Activated T-helper 17 cell treated with anti-CD3 and anti-CD28 coated beads, Interleukin-2, amount 50 U/mL, for 72 hours (primary cell): ENCODE measurements at regions not wholly inside any gene's neighbourhood (a gene's known extent, or its start where the extent isn't known, plus 50 kb on each side); places are given as distances from the start of the nearest gene placed in this dataset.

ENCODE experiments used
- ATAC-seq: fragments of 150-1000 bp; cut with Tn5 transposase; replicated peaks from 2 replicates; pipeline ENCODE4 v1.10.0; 2021; ENCODE audit warnings: mild to moderate bottlenecking, moderate library complexity
- H3K27ac Mint-ChIP-seq: one replicate; pipeline ENCODE4 v1.8.0; 2022; ENCODE audit warnings: mixed read lengths
- H3K27me3 Mint-ChIP-seq: one replicate; pipeline ENCODE4 v1.8.0; 2022; ENCODE audit warnings: mixed read lengths
- H3K36me3 Mint-ChIP-seq: one replicate; pipeline ENCODE4 v1.8.0; 2022; ENCODE audit warnings: low read depth, mild to moderate bottlenecking, mixed read lengths
- H3K4me1 Mint-ChIP-seq: one replicate; pipeline ENCODE4 v1.8.0; 2022; ENCODE audit warnings: mixed read lengths
- H3K4me3 Mint-ChIP-seq: one replicate; pipeline ENCODE4 v1.8.0; 2022; ENCODE audit warnings: mild to moderate bottlenecking, mixed read lengths
- H3K9me3 Mint-ChIP-seq: one replicate; pipeline ENCODE4 v1.8.0; 2022; ENCODE audit warnings: mixed read lengths

- no peaks in the 10 kb centered on the region for H3K36me3 Mint-ChIP-seq
- no peak overlapping the region for H3K4me3 Mint-ChIP-seq
- H3K27me3 Mint-ChIP-seq: peaks cover 4% of the 10 kb centered on the region
- no peaks in the 10 kb centered on the region for H3K4me1 Mint-ChIP-seq
- no peak for ATAC-seq
- H3K27ac Mint-ChIP-seq: no peak overlapping the region
- no peaks in the 10 kb centered on the region for H3K9me3 Mint-ChIP-seq
Observed at GRCh38 chr9:19677924-19678323, 110.9 kb downstream of the SLC24A2 start.

- H3K4me1 Mint-ChIP-seq: no peaks in the 10 kb centered on the region
- H3K27ac Mint-ChIP-seq: no peak overlapping the region
- ATAC-seq: no peak
- no peak overlapping the region for H3K4me3 Mint-ChIP-seq
- no peaks in the 10 kb centered on the region for H3K9me3 Mint-ChIP-seq
- H3K36me3 Mint-ChIP-seq: no peaks in the 10 kb centered on the region
- H3K27me3 Mint-ChIP-seq: peaks cover 4% of the 10 kb centered on the region
Observed at GRCh38 chr9:19675492-19675891, 113.3 kb downstream of the SLC24A2 start.

- Mint-ChIP-seq H3K9me3 (no peaks in the 10 kb centered on the region), H3K27me3 (peaks cover 25% of the 10 kb centered on the region), H3K36me3 (no peaks in the 10 kb centered on the region), H3K4me3 (no peak overlapping the region), H3K27ac (no peak overlapping the region), H3K4me1 (peaks cover 6% of the 10 kb centered on the region)
- no peak for ATAC-seq
Observed at GRCh38 chr9:19666575-19666974, 122.3 kb downstream of the SLC24A2 start.

GRCh38 chr9:19665146-19665863 lies 123.5 kb downstream of the SLC24A2 start:
- Mint-ChIP-seq H3K4me1 (peaks cover 6% of the 10 kb centered on the region), H3K9me3 (no peaks in the 10 kb centered on the region), H3K27ac (peak overlapping the region; percentile 61), H3K4me3 (no peak overlapping the region), H3K27me3 (peaks cover 25% of the 10 kb centered on the region), H3K36me3 (no peaks in the 10 kb centered on the region)
- ATAC-seq: peak; percentile 97

GRCh38 chr9:19663570-19663969 lies 125.3 kb downstream of the SLC24A2 start:
- H3K9me3 Mint-ChIP-seq: no peaks in the 10 kb centered on the region
- H3K27me3 Mint-ChIP-seq: peaks cover 30% of the 10 kb centered on the region
- H3K36me3 Mint-ChIP-seq: no peaks in the 10 kb centered on the region
- peaks cover 6% of the 10 kb centered on the region for H3K4me1 Mint-ChIP-seq
- H3K27ac Mint-ChIP-seq: no peak overlapping the region
- no peak for ATAC-seq
- no peak overlapping the region for H3K4me3 Mint-ChIP-seq

DNA sequence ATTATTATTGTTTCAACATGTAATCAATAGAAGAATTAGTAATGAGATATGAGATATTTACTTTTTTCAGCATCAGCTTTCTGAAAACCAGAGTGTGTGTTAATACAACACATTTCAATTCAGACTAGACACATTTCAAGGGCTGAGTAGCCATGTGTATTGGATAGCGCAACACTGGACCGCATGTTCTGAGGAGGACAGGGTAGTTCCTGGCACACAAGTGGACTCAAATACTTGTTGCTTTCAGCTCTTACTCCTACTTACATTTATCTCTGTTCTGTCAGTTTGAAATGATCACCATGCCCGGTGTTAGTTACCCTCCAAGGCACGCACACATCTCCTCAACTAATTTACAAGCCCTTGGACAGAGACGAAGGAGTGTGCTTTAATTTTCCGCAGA lies 126.6 kb downstream of the SLC24A2 start:
- H3K9me3 Mint-ChIP-seq: no peaks in the 10 kb centered on the region

DNA sequence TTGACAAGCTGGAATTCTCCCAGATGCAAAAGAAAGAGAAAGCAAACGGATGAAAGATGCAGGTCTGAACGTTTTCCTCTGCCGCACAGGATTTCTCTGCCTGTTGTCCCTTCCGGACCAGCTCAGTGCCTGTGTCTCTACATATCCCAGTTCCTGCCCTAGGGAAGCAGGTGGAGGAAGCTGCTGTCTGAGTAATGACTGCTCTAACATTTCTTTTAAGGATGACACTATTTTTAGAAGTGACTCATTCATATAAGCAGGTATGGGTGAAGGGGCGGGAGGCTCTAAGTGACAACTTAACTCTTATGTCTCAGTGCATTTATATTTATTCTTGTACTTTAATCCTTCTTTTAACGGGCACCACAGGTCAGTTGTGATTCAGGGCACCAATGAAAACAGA lies 128.8 kb downstream of the SLC24A2 start:
- ATAC-seq: peak; percentile 37
- no peak overlapping the region for H3K27ac Mint-ChIP-seq
- no peaks in the 10 kb centered on the region for H3K36me3 Mint-ChIP-seq
- H3K4me3 Mint-ChIP-seq: no peak overlapping the region
- H3K27me3 Mint-ChIP-seq: peaks cover 22% of the 10 kb centered on the region
- no peaks in the 10 kb centered on the region for H3K9me3 Mint-ChIP-seq
- H3K4me1 Mint-ChIP-seq: peaks cover 2% of the 10 kb centered on the region

More for the DNA sequence above, 126.6 kb downstream of the SLC24A2 start:
- Mint-ChIP-seq H3K4me1 (peaks cover 6% of the 10 kb centered on the region), H3K36me3 (no peaks in the 10 kb centered on the region), H3K27ac (no peak overlapping the region), H3K4me3 (no peak overlapping the region), H3K27me3 (peaks cover 22% of the 10 kb centered on the region)
- ATAC-seq: no peak

DNA sequence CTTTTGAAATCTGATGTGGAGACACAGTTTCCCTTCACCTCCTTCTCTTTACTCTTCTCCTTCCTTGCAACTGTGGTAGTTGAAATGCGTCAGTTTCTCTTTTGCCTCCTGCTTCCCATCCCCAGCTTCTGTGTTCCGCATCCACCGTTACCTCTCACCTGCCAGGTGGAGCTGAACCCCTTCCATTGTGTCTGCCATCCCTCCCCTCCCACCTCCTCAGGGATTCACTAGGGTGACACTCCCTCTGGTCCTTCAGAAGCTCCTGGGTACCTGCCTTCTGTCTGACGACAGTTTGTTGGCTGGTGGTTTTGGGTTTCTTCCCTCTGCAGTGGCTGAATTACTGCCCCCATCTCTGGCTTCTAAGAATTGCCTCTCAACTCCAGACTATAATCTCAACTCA lies 132.1 kb downstream of the SLC24A2 start:
- ATAC-seq: no peak
- H3K36me3 Mint-ChIP-seq: no peaks in the 10 kb centered on the region
- peaks cover 12% of the 10 kb centered on the region for H3K27me3 Mint-ChIP-seq
- H3K9me3 Mint-ChIP-seq: no peaks in the 10 kb centered on the region
- H3K4me1 Mint-ChIP-seq: no peaks in the 10 kb centered on the region
- H3K27ac Mint-ChIP-seq: no peak overlapping the region
- no peak overlapping the region for H3K4me3 Mint-ChIP-seq

GRCh38 chr9:19651681-19652080 lies 137.2 kb downstream of the SLC24A2 start:
- Mint-ChIP-seq H3K9me3 (no peaks in the 10 kb centered on the region), H3K27ac (no peak overlapping the region), H3K4me3 (no peak overlapping the region), H3K4me1 (no peaks in the 10 kb centered on the region), H3K36me3 (no peaks in the 10 kb centered on the region), H3K27me3 (peaks cover 13% of the 10 kb centered on the region)
- no peak for ATAC-seq

GRCh38 chr9:19650312-19650711 lies 138.5 kb downstream of the SLC24A2 start:
- H3K27ac Mint-ChIP-seq: no peak overlapping the region
- H3K27me3 Mint-ChIP-seq: peaks cover 17% of the 10 kb centered on the region
- no peaks in the 10 kb centered on the region for H3K36me3 Mint-ChIP-seq
- no peaks in the 10 kb centered on the region for H3K9me3 Mint-ChIP-seq
- H3K4me3 Mint-ChIP-seq: no peak overlapping the region
- no peak for ATAC-seq
- no peaks in the 10 kb centered on the region for H3K4me1 Mint-ChIP-seq

DNA sequence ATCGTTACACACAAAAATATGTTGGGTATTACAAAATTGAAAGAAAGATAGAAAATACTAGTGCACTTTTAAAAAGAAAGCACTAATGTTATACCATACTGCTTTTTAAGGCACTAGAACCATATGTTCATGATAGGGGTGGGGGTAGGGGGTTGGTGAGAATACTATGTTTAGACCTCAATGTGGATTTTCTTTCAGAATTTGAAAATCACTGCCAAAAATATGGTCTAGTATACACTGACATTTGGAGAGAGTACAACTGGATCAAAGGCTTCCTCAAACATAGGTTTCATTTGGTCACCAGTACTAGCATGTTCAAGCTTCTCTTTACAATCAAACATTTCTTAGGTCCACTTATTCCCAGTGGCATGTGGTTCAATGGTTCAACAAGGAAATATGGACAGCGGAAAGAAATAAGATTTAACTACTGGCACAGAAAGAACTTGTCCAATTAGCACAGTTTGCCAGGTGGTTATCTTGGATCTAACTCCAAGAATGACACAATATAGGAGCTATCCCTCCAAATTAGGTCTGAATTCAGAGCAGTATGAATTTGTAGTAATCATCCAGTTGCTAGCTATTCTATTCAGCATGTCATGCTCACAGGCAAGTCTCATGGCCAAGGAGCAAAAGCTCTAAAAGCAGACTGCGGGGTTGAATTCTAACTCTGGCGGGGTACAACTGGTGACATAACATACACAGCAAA lies 139.3 kb downstream of the SLC24A2 start:
- Mint-ChIP-seq H3K27ac (no peak overlapping the region), H3K4me3 (no peak overlapping the region), H3K27me3 (peaks cover 17% of the 10 kb centered on the region), H3K36me3 (no peaks in the 10 kb centered on the region), H3K4me1 (no peaks in the 10 kb centered on the region), H3K9me3 (no peaks in the 10 kb centered on the region)
- ATAC-seq: no peak

- no peaks in the 10 kb centered on the region for H3K36me3 Mint-ChIP-seq
- no peak for ATAC-seq
- H3K9me3 Mint-ChIP-seq: no peaks in the 10 kb centered on the region
- no peak overlapping the region for H3K4me3 Mint-ChIP-seq
- H3K27ac Mint-ChIP-seq: no peak overlapping the region
- H3K27me3 Mint-ChIP-seq: peaks cover 17% of the 10 kb centered on the region
- H3K4me1 Mint-ChIP-seq: no peaks in the 10 kb centered on the region
Observed at GRCh38 chr9:19648672-19649071, 140.2 kb downstream of the SLC24A2 start.

GRCh38 chr9:19643875-19644274 lies 145.0 kb downstream of the SLC24A2 start:
- no peaks in the 10 kb centered on the region for H3K4me1 Mint-ChIP-seq
- H3K27ac Mint-ChIP-seq: no peak overlapping the region
- no peak overlapping the region for H3K4me3 Mint-ChIP-seq
- peaks cover 24% of the 10 kb centered on the region for H3K27me3 Mint-ChIP-seq
- no peaks in the 10 kb centered on the region for H3K9me3 Mint-ChIP-seq
- no peak for ATAC-seq
- no peaks in the 10 kb centered on the region for H3K36me3 Mint-ChIP-seq

GRCh38 chr9:19642256-19642655 lies 146.6 kb downstream of the SLC24A2 start:
- Mint-ChIP-seq H3K9me3 (no peaks in the 10 kb centered on the region), H3K27ac (no peak overlapping the region), H3K27me3 (peaks cover 18% of the 10 kb centered on the region), H3K4me3 (no peak overlapping the region), H3K36me3 (no peaks in the 10 kb centered on the region), H3K4me1 (no peaks in the 10 kb centered on the region)
- ATAC-seq: no peak

GRCh38 chr9:19641046-19641445 lies 147.8 kb downstream of the SLC24A2 start:
- Mint-ChIP-seq H3K27ac (no peak overlapping the region), H3K27me3 (peaks cover 11% of the 10 kb centered on the region), H3K4me1 (no peaks in the 10 kb centered on the region), H3K9me3 (no peaks in the 10 kb centered on the region), H3K36me3 (no peaks in the 10 kb centered on the region), H3K4me3 (no peak overlapping the region)
- no peak for ATAC-seq
